CD4-positive, alpha-beta memory T cell (primary cell): ENCODE measurements at regions not wholly inside any gene's neighbourhood (a gene's known extent, or its start where the extent isn't known, plus 50 kb on each side); places are given as distances from the start of the nearest gene placed in this dataset.

Source experiments
- CTCF ChIA-PET: fragments of 350-600 bp; sonication (Branson Sonifier 250); formaldehyde crosslinking; loops from one replicate; lab custom pipeline; 2021; ENCODE audit warnings: inconsistent platforms; ENCODE audit not compliant: partially characterized antibody; lab: Charles Lee
- POLR2A ChIA-PET: fragments of 350-600 bp; sonication (Branson Sonifier 250); formaldehyde crosslinking; loops from one replicate; lab custom pipeline; 2021; ENCODE audit not compliant: partially characterized antibody; lab: Charles Lee
- DNase-seq, 5 donors: peaks; one replicate each; pipeline versions ENCODE4 v3.0.0 to v3.0.0-alpha.2; 2020 to 2022; ENCODE audit warnings: mixed read lengths in 1 of 5
- H3K27ac ChIP-seq: one replicate; pipeline ENCODE4 v1.7.0; 2013; ENCODE audit warnings: low read depth, low read length
- H3K27me3 ChIP-seq: 2 replicates; pipeline ENCODE4 v1.7.0; 2013; ENCODE audit warnings: mild to moderate bottlenecking, low read length, moderate library complexity; ENCODE audit not compliant: insufficient read depth
- H3K36me3 ChIP-seq: 2 replicates; pipeline ENCODE4 v1.7.0; 2013; ENCODE audit warnings: mild to moderate bottlenecking, low read length, moderate library complexity; ENCODE audit not compliant: insufficient read depth
- H3K4me1 ChIP-seq: 2 replicates; pipeline ENCODE4 v1.7.0; 2013; ENCODE audit warnings: mild to moderate bottlenecking, low read length, moderate library complexity; ENCODE audit not compliant: insufficient read depth
- H3K4me3 ChIP-seq, 2 donors: one replicate each; pipeline ENCODE4 v1.7.0; 2013; ENCODE audit warnings: low read length in 2 of 2, mild to moderate bottlenecking in 1 of 2
- H3K9me3 ChIP-seq, 2 donors: one replicate each; pipeline ENCODE4 v1.7.0; 2013; ENCODE audit warnings: low read length in 2 of 2, control low read depth in 1 of 2; ENCODE audit not compliant: control insufficient read depth in 1 of 2
- H3K27ac Mint-ChIP-seq, 7 donors: one replicate each; pipeline ENCODE4 v1.8.0; 2020 to 2021; ENCODE audit warnings: mixed read lengths in 7 of 7, mild to moderate bottlenecking in 6 of 7, inconsistent platforms in 3 of 7, moderate library complexity in 3 of 7
- H3K27me3 Mint-ChIP-seq, 2 donors: one replicate each; pipeline ENCODE4 v1.8.0; 2020 to 2021; ENCODE audit warnings: mixed read lengths in 2 of 2
- H3K36me3 Mint-ChIP-seq, 2 donors: one replicate each; pipeline ENCODE4 v1.8.0; 2020 to 2021; ENCODE audit warnings: mixed read lengths in 2 of 2, inconsistent platforms in 1 of 2, mild to moderate bottlenecking in 1 of 2
- H3K4me1 Mint-ChIP-seq, 4 donors: one replicate each; pipeline ENCODE4 v1.8.0; 2020 to 2021; ENCODE audit warnings: mixed read lengths in 4 of 4, mild to moderate bottlenecking in 1 of 4
- H3K4me3 Mint-ChIP-seq, 8 donors: one replicate each; pipeline ENCODE4 v1.8.0; 2020 to 2021; ENCODE audit warnings: mixed read lengths in 8 of 8, mild to moderate bottlenecking in 7 of 8, moderate library complexity in 6 of 8, inconsistent platforms in 3 of 8
- H3K9me3 Mint-ChIP-seq, 8 donors: one replicate each; pipeline ENCODE4 v1.8.0; 2020 to 2021; ENCODE audit warnings: mixed read lengths in 8 of 8, mild to moderate bottlenecking in 5 of 8, inconsistent platforms in 3 of 8, moderate library complexity in 1 of 8
- intact Hi-C: fragments of 100-400 bp; cut with micrococcal nuclease; formaldehyde crosslinking; loops from one replicate; pipeline ENCODE4 v1.15.1; 2023

- H3K27ac Mint-ChIP-seq: no peak overlapping the region
- ChIA-PET POLR2A (no interaction called here), CTCF (no interaction called here)
These were observed 696.3 kb upstream of the AGA start for GRCh38 chr4:178138491-178138890.

GRCh38 chr4:178140326-178140915, 698.2 kb upstream of the AGA start:
- Histone ChIP-seq H3K27ac (no peak overlapping the region), H3K4me3 (no peak overlapping the region), H3K9me3 (no peaks in the 10 kb centered on the region), H3K4me1 (no peaks in the 10 kb centered on the region), H3K27me3 (no peaks in the 10 kb centered on the region), H3K36me3 (no peaks in the 10 kb centered on the region)
- Mint-ChIP-seq H3K4me3 (no peak overlapping the region), H3K27me3 (no peaks in the 10 kb centered on the region), H3K36me3 (no peaks in the 10 kb centered on the region), H3K4me1 (no peaks in the 10 kb centered on the region), H3K27ac (no peak overlapping the region), H3K9me3 (peaks cover 0 to 5% (median 2%) of the 10 kb centered on the region in 8 donors)
- ChIA-PET CTCF (no interaction called here), POLR2A (no interaction called here)
- no peak for DNase-seq
- intact Hi-C loops: no loop called here

More at GRCh38 chr4:178138491-178138890, 696.3 kb upstream of the AGA start:
- H3K27me3 ChIP-seq: no peaks in the 10 kb centered on the region
- Mint-ChIP-seq H3K27me3 (no peaks in the 10 kb centered on the region), H3K4me1 (no peaks in the 10 kb centered on the region), H3K36me3 (no peaks in the 10 kb centered on the region), H3K9me3 (peaks cover 0 to 6% (median 3%) of the 10 kb centered on the region in 8 donors), H3K4me3 (no peak overlapping the region)
- H3K4me1 ChIP-seq: no peaks in the 10 kb centered on the region
- H3K27ac ChIP-seq: no peak overlapping the region
- no peak for DNase-seq
- H3K36me3 ChIP-seq: no peaks in the 10 kb centered on the region
- no peaks in the 10 kb centered on the region for H3K9me3 ChIP-seq
- intact Hi-C loops: no loop called here
- no peak overlapping the region for H3K4me3 ChIP-seq

- no peaks in the 10 kb centered on the region for H3K36me3 ChIP-seq
- CTCF ChIA-PET: no interaction called here
- H3K9me3 ChIP-seq: no peaks in the 10 kb centered on the region
- Mint-ChIP-seq H3K36me3 (no peaks in the 10 kb centered on the region), H3K4me3 (no peak overlapping the region), H3K27me3 (no peaks in the 10 kb centered on the region), H3K9me3 (peaks cover 0 to 5% (median 2%) of the 10 kb centered on the region in 8 donors), H3K4me1 (no peaks in the 10 kb centered on the region), H3K27ac (no peak overlapping the region)
- H3K27ac ChIP-seq: no peak overlapping the region
- no peak overlapping the region for H3K4me3 ChIP-seq
- POLR2A ChIA-PET: no interaction called here
- H3K27me3 ChIP-seq: no peaks in the 10 kb centered on the region
- no peak for DNase-seq
- intact Hi-C loops: no loop called here
- H3K4me1 ChIP-seq: no peaks in the 10 kb centered on the region
These were observed 700.5 kb upstream of the AGA start for GRCh38 chr4:178142724-178143123.

GRCh38 chr4:178148106-178148505, 705.9 kb upstream of the AGA start:
- CTCF ChIA-PET: no interaction called here
- Mint-ChIP-seq H3K9me3 (peaks cover 0 to 3% (median 0%) of the 10 kb centered on the region in 8 donors), H3K27me3 (no peaks in the 10 kb centered on the region), H3K4me3 (no peak overlapping the region), H3K36me3 (no peaks in the 10 kb centered on the region), H3K27ac (no peak overlapping the region), H3K4me1 (no peaks in the 10 kb centered on the region)
- no peak for DNase-seq
- H3K4me1 ChIP-seq: no peaks in the 10 kb centered on the region
- H3K4me3 ChIP-seq: no peak overlapping the region
- no peak overlapping the region for H3K27ac ChIP-seq
- H3K36me3 ChIP-seq: no peaks in the 10 kb centered on the region
- intact Hi-C loops: no loop called here
- H3K9me3 ChIP-seq: no peaks in the 10 kb centered on the region
- H3K27me3 ChIP-seq: no peaks in the 10 kb centered on the region
- POLR2A ChIA-PET: no interaction called here

- ChIA-PET CTCF (no interaction called here), POLR2A (no interaction called here)
- Histone ChIP-seq H3K9me3 (no peaks in the 10 kb centered on the region), H3K27ac (no peak overlapping the region), H3K4me1 (no peaks in the 10 kb centered on the region), H3K4me3 (no peak overlapping the region), H3K27me3 (no peaks in the 10 kb centered on the region), H3K36me3 (no peaks in the 10 kb centered on the region)
- intact Hi-C loops: no loop called here
- no peaks in the 10 kb centered on the region for H3K36me3 Mint-ChIP-seq
- peaks cover 0 to 9% (median 5%) of the 10 kb centered on the region in 8 donors for H3K9me3 Mint-ChIP-seq
- H3K4me1 Mint-ChIP-seq: no peaks in the 10 kb centered on the region
- no peak overlapping the region for H3K27ac Mint-ChIP-seq
- no peak for DNase-seq
- no peaks in the 10 kb centered on the region for H3K27me3 Mint-ChIP-seq
- H3K4me3 Mint-ChIP-seq: no peak overlapping the region
These were observed 723.2 kb upstream of the AGA start for GRCh38 chr4:178165251-178165950.

GRCh38 chr4:178165951-178166308, 723.7 kb upstream of the AGA start:
- Histone ChIP-seq H3K27ac (no peak overlapping the region), H3K27me3 (no peaks in the 10 kb centered on the region), H3K4me1 (no peaks in the 10 kb centered on the region), H3K36me3 (no peaks in the 10 kb centered on the region), H3K4me3 (no peak overlapping the region), H3K9me3 (no peaks in the 10 kb centered on the region)
- Mint-ChIP-seq H3K4me3 (no peak overlapping the region), H3K4me1 (no peaks in the 10 kb centered on the region), H3K36me3 (no peaks in the 10 kb centered on the region), H3K27me3 (no peaks in the 10 kb centered on the region), H3K9me3 (peaks cover 0 to 14% (median 5%) of the 10 kb centered on the region in 8 donors), H3K27ac (no peak overlapping the region)
- no peak for DNase-seq
- CTCF ChIA-PET: no interaction called here
- POLR2A ChIA-PET: no interaction called here
- intact Hi-C loops: no loop called here

GRCh38 chr4:178173771-178174170, 731.5 kb upstream of the AGA start:
- intact Hi-C loops: no loop called here
- ChIA-PET CTCF (no interaction called here), POLR2A (no interaction called here)
- Mint-ChIP-seq H3K9me3 (peaks cover 0 to 8% (median 0%) of the 10 kb centered on the region in 8 donors), H3K36me3 (no peaks in the 10 kb centered on the region), H3K4me3 (no peak overlapping the region), H3K27ac (no peak overlapping the region), H3K27me3 (no peaks in the 10 kb centered on the region), H3K4me1 (no peaks in the 10 kb centered on the region)
- Histone ChIP-seq H3K4me1 (no peaks in the 10 kb centered on the region), H3K36me3 (no peaks in the 10 kb centered on the region), H3K27me3 (no peaks in the 10 kb centered on the region), H3K27ac (no peak overlapping the region), H3K4me3 (no peak overlapping the region), H3K9me3 (no peaks in the 10 kb centered on the region)
- DNase-seq: no peak
